ENCODE measurements at regions not wholly inside any gene's neighbourhood (a gene's known extent, or its start where the extent isn't known, plus 50 kb on each side); places are given as distances from the start of the nearest gene placed in this dataset.

- H3K4me3 ChIP-seq (ENCODE audit: low read depth, low read length): no peak overlapping the region
- TF ChIP-seq POLR2A (IDR thresholded peaks at IDR 0.05; ENCODE audit: extremely low read depth, insufficient read length): no peak
- TF ChIP-seq CTCF (IDR thresholded peaks at IDR 0.05; ENCODE audit: low read depth, low read length): no peak
- no peak for TF ChIP-seq MAX (IDR thresholded peaks at IDR 0.05; ENCODE audit: low read depth, low read length)
- TF ChIP-seq MYC (IDR thresholded peaks at IDR 0.05; ENCODE audit: low read depth, low read length): no peak
- no peak for DNase-seq (ENCODE audit: low read depth)
These were observed 123.2 kb upstream of the OTX2 start for GRCh38 chr14:56933446-56933845.

DNA sequence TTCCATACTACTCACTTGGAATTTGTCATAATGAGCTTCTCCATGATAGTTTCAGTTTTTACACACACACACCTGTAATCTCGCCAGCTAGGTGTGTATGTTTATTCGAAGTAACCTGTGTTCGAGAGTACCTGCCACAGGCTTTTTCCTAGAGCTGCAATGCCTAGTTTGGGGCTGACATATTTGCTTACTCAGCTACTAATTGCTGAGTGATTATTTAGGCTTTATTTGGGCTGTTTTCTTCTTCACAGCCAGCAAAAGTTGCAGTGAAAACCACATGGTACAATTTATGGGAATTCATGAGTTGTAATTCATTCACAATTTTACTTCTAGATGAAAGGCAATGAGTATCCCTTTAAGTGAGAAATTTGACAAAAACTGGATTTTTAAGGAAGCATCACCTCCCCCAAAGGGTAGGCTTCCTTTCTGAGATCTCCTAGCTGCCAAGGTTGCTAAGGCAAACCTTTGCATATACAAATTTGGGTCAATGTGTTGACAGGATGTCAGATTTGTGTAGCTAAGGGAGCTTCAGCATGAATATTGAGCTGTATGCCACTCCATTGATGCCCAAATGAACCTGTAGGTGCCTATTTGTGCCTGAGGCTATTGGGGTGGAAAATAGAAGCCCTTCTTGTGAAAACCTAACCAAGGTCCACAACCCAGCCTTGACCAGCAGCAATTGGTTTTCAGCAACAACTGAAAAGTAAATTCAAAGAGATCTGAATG lies 108.7 kb upstream of the OTX2 start:
- no peak overlapping the region for H3K4me3 ChIP-seq (ENCODE audit: low read depth, low read length)
- no peak for TF ChIP-seq MYC (IDR thresholded peaks at IDR 0.05; ENCODE audit: low read depth, low read length)
- no peak for TF ChIP-seq CTCF (IDR thresholded peaks at IDR 0.05; ENCODE audit: low read depth, low read length)
- no peak for TF ChIP-seq POLR2A (IDR thresholded peaks at IDR 0.05; ENCODE audit: extremely low read depth, insufficient read length)
- no peak for TF ChIP-seq MAX (IDR thresholded peaks at IDR 0.05; ENCODE audit: low read depth, low read length)
- DNase-seq (ENCODE audit: low read depth): no peak

DNA sequence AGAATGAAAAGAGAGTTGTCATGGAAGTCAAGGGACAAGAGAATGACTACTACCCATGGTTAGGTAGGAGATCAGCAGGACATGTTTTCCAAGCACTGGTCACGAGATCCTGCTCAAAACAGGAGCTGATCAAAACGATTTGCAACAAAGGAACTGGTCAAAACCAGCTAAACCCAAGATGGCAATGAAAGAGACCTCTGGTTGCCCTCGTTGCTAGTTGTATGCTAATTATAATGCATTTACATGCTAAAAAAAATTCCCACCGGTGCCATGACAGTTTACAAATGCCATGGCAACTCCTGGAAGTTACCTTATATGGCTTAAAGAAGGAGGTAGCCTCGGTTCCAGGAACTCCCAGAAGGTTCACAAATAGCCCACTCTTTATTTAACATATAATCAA lies 95.0 kb upstream of the OTX2 start:
- no peak for DNase-seq (ENCODE audit: low read depth)
- no peak for TF ChIP-seq CTCF (IDR thresholded peaks at IDR 0.05; ENCODE audit: low read depth, low read length)
- TF ChIP-seq MAX (IDR thresholded peaks at IDR 0.05; ENCODE audit: low read depth, low read length): no peak
- TF ChIP-seq MYC (IDR thresholded peaks at IDR 0.05; ENCODE audit: low read depth, low read length): no peak
- TF ChIP-seq POLR2A (IDR thresholded peaks at IDR 0.05; ENCODE audit: extremely low read depth, insufficient read length): no peak
- H3K4me3 ChIP-seq (ENCODE audit: low read depth, low read length): no peak overlapping the region

DNA sequence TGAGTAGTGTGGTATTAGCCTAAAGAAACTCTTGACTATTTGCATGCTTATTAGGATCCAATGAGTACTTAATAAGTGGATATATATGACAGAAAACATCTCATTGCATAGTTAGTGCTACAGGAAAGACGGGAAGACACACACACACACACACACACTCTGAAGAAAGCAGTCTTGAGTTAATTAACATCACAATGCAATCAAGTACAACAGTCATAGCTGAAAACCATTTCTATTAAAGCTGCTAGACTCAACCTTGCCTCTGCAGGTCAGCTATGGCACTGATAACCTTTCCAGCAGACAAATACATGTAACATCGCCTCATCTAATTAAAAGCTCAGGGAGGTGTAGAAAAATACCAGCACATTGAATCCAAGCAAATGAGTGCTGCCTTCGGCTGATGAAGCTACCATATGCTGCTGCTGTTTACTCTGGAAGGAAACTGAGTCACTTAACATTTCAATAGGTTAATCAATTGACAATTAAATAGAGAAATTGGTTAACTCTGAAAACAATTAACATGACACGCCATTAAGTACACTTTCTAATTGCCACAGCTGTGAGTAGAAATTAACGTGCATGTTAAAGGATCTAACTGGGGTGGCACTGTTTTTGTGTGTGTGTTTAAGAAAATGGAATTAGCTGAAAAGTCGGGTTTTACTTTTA lies 93.2 kb upstream of the OTX2 start:
- TF ChIP-seq CTCF (IDR thresholded peaks at IDR 0.05; ENCODE audit: low read depth, low read length) (no peak), MAX (IDR thresholded peaks at IDR 0.05; ENCODE audit: low read depth, low read length) (no peak), MYC (IDR thresholded peaks at IDR 0.05; ENCODE audit: low read depth, low read length) (no peak), POLR2A (IDR thresholded peaks at IDR 0.05; ENCODE audit: extremely low read depth, insufficient read length) (no peak)
- no peak for DNase-seq (ENCODE audit: low read depth)
- H3K4me3 ChIP-seq (ENCODE audit: low read depth, low read length): no peak overlapping the region

DNA sequence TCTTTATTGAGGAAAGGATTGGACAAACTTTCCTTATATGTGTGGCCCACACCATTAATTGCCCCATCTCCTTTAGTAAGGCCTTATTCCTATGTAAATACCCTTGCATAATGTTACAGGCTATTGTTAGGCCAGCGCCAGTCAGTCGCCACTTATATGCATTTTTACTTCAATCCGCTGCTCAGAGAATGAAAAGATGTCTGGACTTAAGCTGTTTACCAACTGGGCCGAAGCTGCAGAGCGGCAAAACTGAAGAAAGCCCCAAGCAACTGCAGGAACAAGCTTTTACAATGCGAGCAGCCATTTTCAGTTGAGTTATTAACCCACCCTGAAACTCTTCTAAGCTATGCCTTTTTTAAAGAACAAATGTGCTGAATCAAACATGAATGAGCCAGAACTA lies 92.1 kb upstream of the OTX2 start:
- no peak overlapping the region for H3K4me3 ChIP-seq (ENCODE audit: low read depth, low read length)
- no peak for TF ChIP-seq POLR2A (IDR thresholded peaks at IDR 0.05; ENCODE audit: extremely low read depth, insufficient read length)
- TF ChIP-seq CTCF (IDR thresholded peaks at IDR 0.05; ENCODE audit: low read depth, low read length): no peak
- no peak for TF ChIP-seq MYC (IDR thresholded peaks at IDR 0.05; ENCODE audit: low read depth, low read length)
- no peak for DNase-seq (ENCODE audit: low read depth)
